Natural killer cell (primary cell): ENCODE measurements at regions not wholly inside any gene's neighbourhood (a gene's known extent, or its start where the extent isn't known, plus 50 kb on each side); places are given as distances from the start of the nearest gene placed in this dataset.

Experiments
- ATAC-seq, 3 donors: fragments of 150-1000 bp in 2 of 3; fragments of 200-7000 bp in 1 of 3; cut with Tn5 transposase; 1 replicate in 1 of 3; 2 replicates in 2 of 3; pipeline ENCODE4 v1.10.0; 2021; ENCODE audit warnings: mild to moderate bottlenecking in 2 of 3, moderate library complexity in 2 of 3
- DNase-seq, 2 donors: peaks; one replicate each; pipeline versions ENCODE4 v3.0.0 to v3.0.0-alpha.2; 2013 to 2021; ENCODE audit warnings: mixed read lengths in 1 of 2
- H3K27ac ChIP-seq: one replicate; pipeline ENCODE4 v1.5.1; 2013; ENCODE audit warnings: mild to moderate bottlenecking, low read length
- H3K27me3 ChIP-seq: one replicate; pipeline ENCODE4 v1.6.1; 2013; ENCODE audit warnings: low read length; ENCODE audit not compliant: control insufficient read depth, insufficient read depth
- H3K36me3 ChIP-seq: one replicate; pipeline ENCODE4 v1.6.1; 2013; ENCODE audit warnings: low read length; ENCODE audit not compliant: control insufficient read depth, insufficient read depth
- H3K4me1 ChIP-seq: one replicate; pipeline ENCODE4 v1.6.1; 2013; ENCODE audit warnings: low read length; ENCODE audit not compliant: control insufficient read depth, insufficient read depth
- H3K4me3 ChIP-seq: one replicate; pipeline ENCODE4 v1.5.1; 2013; ENCODE audit warnings: low read length
- H3K9me3 ChIP-seq: one replicate; pipeline ENCODE4 v1.6.1; 2013; ENCODE audit warnings: low read length; ENCODE audit not compliant: control insufficient read depth, insufficient read depth
- H3K27ac Mint-ChIP-seq, 2 donors: one replicate each; pipeline ENCODE4 v1.8.0; 2022; ENCODE audit warnings: mild to moderate bottlenecking in 2 of 2, mixed read lengths in 2 of 2, moderate library complexity in 1 of 2
- H3K27me3 Mint-ChIP-seq, 2 donors: one replicate each; pipeline ENCODE4 v1.8.0; 2022; ENCODE audit warnings: low read depth in 2 of 2, mixed read lengths in 2 of 2
- H3K36me3 Mint-ChIP-seq: one replicate; pipeline ENCODE4 v1.8.0; 2022; ENCODE audit warnings: mixed read lengths
- H3K4me1 Mint-ChIP-seq, 2 donors: one replicate each; pipeline ENCODE4 v1.8.0; 2022; ENCODE audit warnings: mixed read lengths in 2 of 2
- H3K4me3 Mint-ChIP-seq: one replicate; pipeline ENCODE4 v1.8.0; 2022; ENCODE audit warnings: mild to moderate bottlenecking, moderate library complexity, mixed read lengths
- H3K9me3 Mint-ChIP-seq, 2 donors: one replicate each; pipeline ENCODE4 v1.8.0; 2022; ENCODE audit warnings: mixed read lengths in 2 of 2
- WGBS: methylation state at CpG from one replicate; pipeline ENCODE4 v1.1.7; 2013; ENCODE audit warnings: missing lambda C conversion rate; ENCODE audit not compliant: insufficient coverage; 5-methylcytosine and 5-hydroxymethylcytosine counted together
- intact Hi-C: fragments of 100-400 bp; cut with micrococcal nuclease; formaldehyde crosslinking; loops from one replicate; pipeline ENCODE4 v1.14.2; 2022
- TF ChIP-seq, protein P1 (sequence below): fragments of 200-600 bp; IDR thresholded peaks from one replicate; pipeline ENCODE4 v1.8.0; 2022; ENCODE audit warnings: antibody characterized with exemption

- Histone ChIP-seq H3K9me3 (no peaks in the 10 kb centered on the region), H3K27me3 (no peaks in the 10 kb centered on the region), H3K4me1 (no peaks in the 10 kb centered on the region), H3K27ac (no peak overlapping the region), H3K36me3 (no peaks in the 10 kb centered on the region), H3K4me3 (no peak overlapping the region)
- 82% methylated on average over 2 of the region's 3 CpGs for WGBS
- ATAC-seq (no peak), DNase-seq (no peak)
- Mint-ChIP-seq H3K4me1 (no peaks in the 10 kb centered on the region), H3K27ac (no peak overlapping the region), H3K9me3 (peaks cover 12 to 18% of the 10 kb centered on the region in 2 donors), H3K27me3 (no peaks in the 10 kb centered on the region), H3K36me3 (no peaks in the 10 kb centered on the region), H3K4me3 (no peak overlapping the region)
- intact Hi-C loops = no loop called here
- TF ChIP-seq, protein P1, sequence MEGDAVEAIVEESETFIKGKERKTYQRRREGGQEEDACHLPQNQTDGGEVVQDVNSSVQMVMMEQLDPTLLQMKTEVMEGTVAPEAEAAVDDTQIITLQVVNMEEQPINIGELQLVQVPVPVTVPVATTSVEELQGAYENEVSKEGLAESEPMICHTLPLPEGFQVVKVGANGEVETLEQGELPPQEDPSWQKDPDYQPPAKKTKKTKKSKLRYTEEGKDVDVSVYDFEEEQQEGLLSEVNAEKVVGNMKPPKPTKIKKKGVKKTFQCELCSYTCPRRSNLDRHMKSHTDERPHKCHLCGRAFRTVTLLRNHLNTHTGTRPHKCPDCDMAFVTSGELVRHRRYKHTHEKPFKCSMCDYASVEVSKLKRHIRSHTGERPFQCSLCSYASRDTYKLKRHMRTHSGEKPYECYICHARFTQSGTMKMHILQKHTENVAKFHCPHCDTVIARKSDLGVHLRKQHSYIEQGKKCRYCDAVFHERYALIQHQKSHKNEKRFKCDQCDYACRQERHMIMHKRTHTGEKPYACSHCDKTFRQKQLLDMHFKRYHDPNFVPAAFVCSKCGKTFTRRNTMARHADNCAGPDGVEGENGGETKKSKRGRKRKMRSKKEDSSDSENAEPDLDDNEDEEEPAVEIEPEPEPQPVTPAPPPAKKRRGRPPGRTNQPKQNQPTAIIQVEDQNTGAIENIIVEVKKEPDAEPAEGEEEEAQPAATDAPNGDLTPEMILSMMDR = no peak
These were observed 493.0 kb downstream of the TLL1 start for GRCh38 chr4:166366012-166366411.

DNA sequence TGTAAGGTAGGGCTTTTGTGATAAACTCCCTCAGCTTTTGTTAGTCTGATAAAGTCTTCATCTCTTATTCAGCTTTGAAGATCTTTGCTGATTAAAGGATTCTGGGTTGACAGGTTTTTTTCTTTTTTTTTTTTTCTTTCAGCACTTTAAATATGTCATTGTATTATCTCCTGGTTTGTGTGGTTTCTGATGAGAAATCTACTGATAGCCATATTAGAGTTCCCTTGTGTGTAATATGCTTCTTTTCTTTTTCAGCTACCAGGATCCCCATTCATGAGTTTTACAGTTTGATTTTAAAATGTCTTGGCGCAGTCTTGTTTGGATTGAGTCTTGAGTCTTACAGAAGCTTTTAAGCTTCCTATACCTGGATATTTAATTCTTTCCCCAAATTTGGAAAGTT lies 504.5 kb downstream of the TLL1 start:
- Mint-ChIP-seq H3K4me3 (no peak overlapping the region), H3K4me1 (no peaks in the 10 kb centered on the region), H3K27me3 (no peaks in the 10 kb centered on the region), H3K36me3 (peaks cover 18% of the 10 kb centered on the region), H3K9me3 (peaks cover 25 to 30% of the 10 kb centered on the region in 2 donors), H3K27ac (no peak overlapping the region)
- Histone ChIP-seq H3K27ac (no peak overlapping the region), H3K9me3 (peaks cover 20% of the 10 kb centered on the region), H3K4me3 (no peak overlapping the region), H3K4me1 (no peaks in the 10 kb centered on the region), H3K36me3 (no peaks in the 10 kb centered on the region), H3K27me3 (no peaks in the 10 kb centered on the region)
- ATAC-seq (no peak), DNase-seq (no peak)
- WGBS = no CpG with 5 or more reads among the region's 1 CpG
- TF ChIP-seq, protein P1 = no peak
- intact Hi-C loops = no loop called here

GRCh38 chr4:166386491-166387360 lies 513.7 kb downstream of the TLL1 start:
- no peaks in the 10 kb centered on the region for H3K4me1 ChIP-seq
- no peaks in the 10 kb centered on the region for H3K27me3 ChIP-seq
- no peak for ATAC-seq
- DNase-seq = no peak
- TF ChIP-seq, protein P1 = no peak
- Mint-ChIP-seq H3K4me1 (no peaks in the 10 kb centered on the region), H3K27ac (no peak overlapping the region), H3K9me3 (peaks cover 6 to 13% of the 10 kb centered on the region in 2 donors), H3K4me3 (no peak overlapping the region), H3K36me3 (no peaks in the 10 kb centered on the region), H3K27me3 (no peaks in the 10 kb centered on the region)
- 74% methylated on average over 4 of the region's 6 CpGs for WGBS
- intact Hi-C loops = no loop called here
- H3K4me3 ChIP-seq = no peak overlapping the region
- no peaks in the 10 kb centered on the region for H3K36me3 ChIP-seq
- peaks cover 3% of the 10 kb centered on the region for H3K9me3 ChIP-seq
- H3K27ac ChIP-seq = no peak overlapping the region

GRCh38 chr4:166391501-166391900 lies 518.5 kb downstream of the TLL1 start:
- 61% methylated on average over 1 of the region's 1 CpG for WGBS
- Histone ChIP-seq H3K27ac (no peak overlapping the region), H3K4me1 (no peaks in the 10 kb centered on the region), H3K27me3 (no peaks in the 10 kb centered on the region), H3K9me3 (no peaks in the 10 kb centered on the region), H3K4me3 (no peak overlapping the region), H3K36me3 (no peaks in the 10 kb centered on the region)
- H3K36me3 Mint-ChIP-seq = peaks cover 5% of the 10 kb centered on the region
- intact Hi-C loops = no loop called here
- no peak overlapping the region for H3K27ac Mint-ChIP-seq
- H3K4me1 Mint-ChIP-seq = no peaks in the 10 kb centered on the region
- H3K9me3 Mint-ChIP-seq = peaks cover 12 to 14% of the 10 kb centered on the region in 2 donors
- no peak overlapping the region for H3K4me3 Mint-ChIP-seq
- H3K27me3 Mint-ChIP-seq = no peaks in the 10 kb centered on the region
- DNase-seq = no peak
- TF ChIP-seq, protein P1 = no peak
- ATAC-seq = no peak
